Central memory CD8-positive, alpha-beta T cell (primary cell): ENCODE measurements at regions not wholly inside any gene's neighbourhood (a gene's known extent, or its start where the extent isn't known, plus 50 kb on each side); places are given as distances from the start of the nearest gene placed in this dataset.

Experiments used
- ATAC-seq: fragments of 150-1000 bp; cut with Tn5 transposase; replicated peaks from 2 replicates; pipeline ENCODE4 v1.10.0; 2022; ENCODE audit warnings: mild to moderate bottlenecking, moderate FRiP score, moderate number of reproducible peaks; ENCODE audit not compliant: poor library complexity, severe bottlenecking; ENCODE audit errors: extremely low read depth
- DNase-seq, 2 donors: peaks; one replicate each; pipeline ENCODE4 v3.0.0; 2021; ENCODE audit warnings: low spot score in 2 of 2
- H3K27ac Mint-ChIP-seq: one replicate; pipeline ENCODE4 v1.8.0; 2022; ENCODE audit warnings: low read depth, mild to moderate bottlenecking, moderate library complexity, mixed read lengths
- H3K27me3 Mint-ChIP-seq: one replicate; pipeline ENCODE4 v1.8.0; 2022; ENCODE audit warnings: mixed read lengths
- H3K36me3 Mint-ChIP-seq: one replicate; pipeline ENCODE4 v1.8.0; 2022; ENCODE audit warnings: mild to moderate bottlenecking, moderate library complexity, mixed read lengths; ENCODE audit not compliant: insufficient read depth
- H3K4me1 Mint-ChIP-seq: one replicate; pipeline ENCODE4 v1.8.0; 2022; ENCODE audit warnings: mixed read lengths
- H3K4me3 Mint-ChIP-seq: one replicate; pipeline ENCODE4 v1.8.0; 2022; ENCODE audit warnings: mild to moderate bottlenecking, moderate library complexity, mixed read lengths
- H3K9me3 Mint-ChIP-seq: one replicate; pipeline ENCODE4 v1.8.0; 2022; ENCODE audit warnings: mixed read lengths

- Mint-ChIP-seq H3K4me3 (no peak overlapping the region), H3K27ac (no peak overlapping the region), H3K4me1 (no peaks in the 10 kb centered on the region), H3K27me3 (peaks cover 36% of the 10 kb centered on the region), H3K9me3 (no peaks in the 10 kb centered on the region), H3K36me3 (peaks cover 3% of the 10 kb centered on the region)
- DNase-seq = no peak
- no peak for ATAC-seq
These were observed 50.8 kb upstream of the GADL1 start for GRCh38 chr3:30945291-30945690.

GRCh38 chr3:30948426-30948825, 54.0 kb upstream of the GADL1 start:
- Mint-ChIP-seq H3K27me3 (peaks cover 39% of the 10 kb centered on the region), H3K27ac (no peak overlapping the region), H3K4me1 (no peaks in the 10 kb centered on the region), H3K36me3 (no peaks in the 10 kb centered on the region), H3K4me3 (no peak overlapping the region), H3K9me3 (no peaks in the 10 kb centered on the region)
- ATAC-seq (no peak), DNase-seq (no peak)

DNA sequence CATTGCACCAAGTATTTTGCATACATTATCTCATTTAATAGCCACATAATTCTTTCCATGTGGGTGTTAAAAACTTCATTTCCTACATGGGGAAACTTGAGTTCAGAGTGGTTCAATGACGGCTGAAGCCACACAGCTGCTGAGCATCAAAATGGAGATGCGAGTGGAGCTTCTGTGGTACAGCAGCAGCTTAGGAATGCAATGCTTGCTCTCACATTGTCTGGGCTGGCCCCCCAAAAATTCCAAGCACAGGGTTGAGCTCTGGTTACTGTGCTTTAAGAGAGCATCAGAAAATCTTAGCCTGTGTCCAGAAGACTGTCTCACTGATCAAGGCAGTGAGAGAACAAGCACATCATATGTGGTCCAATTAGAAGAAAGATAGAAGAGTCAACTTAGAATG, 57.4 kb upstream of the GADL1 start:
- H3K27ac Mint-ChIP-seq = no peak overlapping the region
- H3K36me3 Mint-ChIP-seq = no peaks in the 10 kb centered on the region
- H3K9me3 Mint-ChIP-seq = no peaks in the 10 kb centered on the region
- no peak for ATAC-seq
- H3K4me1 Mint-ChIP-seq = no peaks in the 10 kb centered on the region
- H3K27me3 Mint-ChIP-seq = peaks cover 25% of the 10 kb centered on the region
- H3K4me3 Mint-ChIP-seq = no peak overlapping the region
- no peak for DNase-seq

DNA sequence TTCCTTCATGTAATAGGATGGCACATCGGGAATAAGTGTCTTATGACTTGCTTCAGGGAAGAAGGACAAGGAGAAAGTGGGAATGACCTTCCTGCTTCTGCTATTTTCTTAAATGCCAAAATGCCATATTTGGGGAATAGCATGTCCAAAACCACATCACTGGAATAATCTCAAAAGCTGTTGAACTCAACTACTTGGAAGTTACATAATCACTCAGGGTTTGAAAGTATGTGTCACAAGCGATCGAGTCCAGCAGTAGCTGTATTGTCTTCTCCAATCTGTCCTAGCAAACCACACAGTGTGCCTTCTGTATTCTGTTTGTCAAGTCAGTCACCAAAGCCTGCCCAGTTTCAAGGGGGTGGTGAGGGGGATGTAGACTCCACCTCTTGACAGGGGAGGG, 58.3 kb upstream of the GADL1 start:
- H3K27me3 Mint-ChIP-seq = peaks cover 20% of the 10 kb centered on the region
- peaks cover 1% of the 10 kb centered on the region for H3K36me3 Mint-ChIP-seq
- H3K27ac Mint-ChIP-seq = no peak overlapping the region
- H3K4me3 Mint-ChIP-seq = no peak overlapping the region
- ATAC-seq (no peak), DNase-seq (no peak)
- H3K4me1 Mint-ChIP-seq = no peaks in the 10 kb centered on the region
- no peaks in the 10 kb centered on the region for H3K9me3 Mint-ChIP-seq

- no peak overlapping the region for H3K27ac Mint-ChIP-seq
- H3K27me3 Mint-ChIP-seq = peaks cover 20% of the 10 kb centered on the region
- no peaks in the 10 kb centered on the region for H3K4me1 Mint-ChIP-seq
- ATAC-seq (no peak), DNase-seq (no peak)
- peaks cover 1% of the 10 kb centered on the region for H3K36me3 Mint-ChIP-seq
- H3K4me3 Mint-ChIP-seq = no peak overlapping the region
- H3K9me3 Mint-ChIP-seq = peaks cover 6% of the 10 kb centered on the region
These were observed 60.0 kb upstream of the GADL1 start for GRCh38 chr3:30954426-30954825.

DNA sequence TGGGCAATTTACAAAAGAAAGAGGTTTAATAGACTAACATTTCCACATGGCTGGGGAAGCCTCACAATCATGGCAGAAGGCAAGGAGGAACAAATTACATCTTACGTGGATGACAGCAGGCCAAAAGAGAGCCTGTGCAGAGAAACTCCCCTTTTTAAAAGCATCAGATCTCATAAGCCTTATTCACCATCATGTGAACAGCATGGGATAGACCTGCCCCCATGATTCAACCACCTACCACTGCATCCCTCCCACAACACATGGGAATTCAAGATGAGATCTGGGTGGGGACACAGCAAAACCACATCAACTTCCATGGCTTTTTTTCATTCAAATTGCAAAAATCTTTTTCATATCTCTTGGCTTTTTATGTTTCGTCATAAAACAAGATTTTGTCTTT, 67.6 kb upstream of the GADL1 start:
- peaks cover 3% of the 10 kb centered on the region for H3K36me3 Mint-ChIP-seq
- no peak for ATAC-seq

DNA sequence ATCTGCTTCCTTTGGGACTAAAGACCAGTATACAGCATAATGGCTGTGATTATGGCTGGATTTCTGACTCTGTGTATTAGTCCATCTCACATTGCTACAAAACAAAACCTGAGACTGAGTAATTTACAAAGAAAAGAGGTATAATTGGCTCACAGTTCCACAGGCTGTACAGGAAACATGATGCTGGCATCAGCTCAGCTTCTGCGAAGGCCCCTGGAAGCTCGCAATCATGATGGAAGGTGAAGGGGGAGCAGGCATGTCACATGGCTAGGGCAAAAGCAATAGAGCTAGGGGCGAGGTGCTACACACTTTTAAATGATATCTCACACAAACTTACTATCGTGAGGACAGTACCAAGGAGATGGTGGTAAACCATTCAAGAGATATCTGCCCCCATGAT, 68.0 kb upstream of the GADL1 start:
- Mint-ChIP-seq H3K36me3 (peaks cover 2% of the 10 kb centered on the region), H3K4me1 (no peaks in the 10 kb centered on the region), H3K4me3 (no peak overlapping the region), H3K27ac (no peak overlapping the region), H3K9me3 (peaks cover 6% of the 10 kb centered on the region), H3K27me3 (peaks cover 25% of the 10 kb centered on the region)
- no peak for DNase-seq
- no peak for ATAC-seq

More for the DNA sequence above, 67.6 kb upstream of the GADL1 start:
- Mint-ChIP-seq H3K27me3 (peaks cover 21% of the 10 kb centered on the region), H3K9me3 (peaks cover 6% of the 10 kb centered on the region), H3K4me3 (no peak overlapping the region), H3K4me1 (no peaks in the 10 kb centered on the region), H3K27ac (no peak overlapping the region)
- no peak for DNase-seq

GRCh38 chr3:30963223-30963722, 68.8 kb upstream of the GADL1 start:
- Mint-ChIP-seq H3K9me3 (peaks cover 5% of the 10 kb centered on the region), H3K27me3 (peaks cover 28% of the 10 kb centered on the region), H3K4me1 (no peaks in the 10 kb centered on the region), H3K36me3 (peaks cover 2% of the 10 kb centered on the region), H3K27ac (no peak overlapping the region), H3K4me3 (no peak overlapping the region)
- ATAC-seq (no peak), DNase-seq (no peak)

GRCh38 chr3:30964612-30965011, 70.2 kb upstream of the GADL1 start:
- ATAC-seq (no peak), DNase-seq (no peak)
- Mint-ChIP-seq H3K27me3 (peaks cover 28% of the 10 kb centered on the region), H3K4me1 (no peaks in the 10 kb centered on the region), H3K27ac (no peak overlapping the region), H3K4me3 (no peak overlapping the region), H3K9me3 (no peaks in the 10 kb centered on the region), H3K36me3 (peaks cover 2% of the 10 kb centered on the region)

DNA sequence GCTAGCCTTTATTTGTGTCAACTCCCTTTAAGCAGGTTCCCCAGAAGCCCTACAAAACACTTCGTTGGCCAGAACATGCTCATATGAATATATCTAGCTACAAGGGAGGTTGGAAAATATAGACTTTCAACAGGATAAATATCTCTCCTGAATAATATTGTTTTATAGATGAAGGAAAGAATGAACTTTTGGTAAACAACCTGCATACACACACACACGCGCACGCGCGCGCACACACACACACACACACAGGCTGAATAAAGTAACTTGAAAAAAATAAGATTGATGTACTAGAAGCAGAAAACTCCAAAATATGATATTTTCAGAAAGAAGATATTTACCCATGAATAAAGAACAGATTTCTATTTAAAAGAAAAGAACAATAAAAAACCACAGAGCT, 72.4 kb upstream of the GADL1 start:
- H3K9me3 Mint-ChIP-seq = no peaks in the 10 kb centered on the region
- peaks cover 2% of the 10 kb centered on the region for H3K36me3 Mint-ChIP-seq
- H3K27me3 Mint-ChIP-seq = peaks cover 28% of the 10 kb centered on the region
- ATAC-seq (no peak), DNase-seq (no peak)
- no peak overlapping the region for H3K4me3 Mint-ChIP-seq
- no peak overlapping the region for H3K27ac Mint-ChIP-seq
- H3K4me1 Mint-ChIP-seq = no peaks in the 10 kb centered on the region

- ATAC-seq = no peak
- H3K36me3 Mint-ChIP-seq = no peaks in the 10 kb centered on the region
- no peak overlapping the region for H3K27ac Mint-ChIP-seq
- no peaks in the 10 kb centered on the region for H3K4me1 Mint-ChIP-seq
- no peak overlapping the region for H3K4me3 Mint-ChIP-seq
- DNase-seq = no peak
- H3K9me3 Mint-ChIP-seq = no peaks in the 10 kb centered on the region
- peaks cover 20% of the 10 kb centered on the region for H3K27me3 Mint-ChIP-seq
These were observed 75.7 kb upstream of the GADL1 start for GRCh38 chr3:30970183-30970582.

GRCh38 chr3:30972449-30972848, 78.0 kb upstream of the GADL1 start:
- H3K27ac Mint-ChIP-seq = no peak overlapping the region
- no peak for DNase-seq
- no peak overlapping the region for H3K4me3 Mint-ChIP-seq
- H3K27me3 Mint-ChIP-seq = peaks cover 4% of the 10 kb centered on the region
- no peak for ATAC-seq
- H3K4me1 Mint-ChIP-seq = no peaks in the 10 kb centered on the region
- H3K36me3 Mint-ChIP-seq = no peaks in the 10 kb centered on the region
- no peaks in the 10 kb centered on the region for H3K9me3 Mint-ChIP-seq

DNA sequence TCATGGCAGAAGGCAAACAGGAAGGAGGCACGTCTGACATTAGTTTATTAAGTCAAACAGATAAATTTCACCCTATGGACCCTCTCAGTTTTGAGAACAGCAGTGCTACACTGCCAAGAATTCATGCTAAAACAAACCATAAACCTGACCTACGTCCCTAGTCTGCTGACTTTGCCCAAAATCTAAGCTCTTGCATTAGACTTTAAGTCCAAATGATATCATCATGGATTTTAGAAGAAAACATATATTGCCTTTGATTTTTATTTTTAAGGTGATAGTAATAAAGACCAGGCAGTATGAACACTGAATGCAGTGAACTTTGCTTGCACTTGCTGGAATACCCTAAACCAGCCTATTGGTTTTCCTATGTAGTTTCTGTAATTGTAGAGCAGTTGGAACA, 79.6 kb upstream of the GADL1 start:
- Mint-ChIP-seq H3K36me3 (no peaks in the 10 kb centered on the region), H3K9me3 (no peaks in the 10 kb centered on the region), H3K27me3 (no peaks in the 10 kb centered on the region), H3K4me3 (no peak overlapping the region), H3K4me1 (no peaks in the 10 kb centered on the region), H3K27ac (no peak overlapping the region)
- DNase-seq (no peak), ATAC-seq (no peak)

- no peak for DNase-seq
- Mint-ChIP-seq H3K27me3 (peaks cover 4% of the 10 kb centered on the region), H3K9me3 (no peaks in the 10 kb centered on the region), H3K27ac (no peak overlapping the region), H3K4me3 (no peak overlapping the region), H3K36me3 (no peaks in the 10 kb centered on the region), H3K4me1 (no peaks in the 10 kb centered on the region)
- ATAC-seq = no peak
These were observed 83.1 kb upstream of the GADL1 start for GRCh38 chr3:30977592-30977991.
